HL-60 (cell line): ENCODE measurements at regions not wholly inside any gene's neighbourhood (a gene's known extent, or its start where the extent isn't known, plus 50 kb on each side); places are given as distances from the start of the nearest gene placed in this dataset.

Experiments
- DNase-seq, 2 experiments: peaks; one replicate each; pipeline ENCODE4 v3.0.0-alpha.2; 2010 to 2020; ENCODE audit warnings: low read depth in 1 of 2, low spot score in 1 of 2
- H3K27ac ChIP-seq: fragments of 250-450 bp; sonication (Bioruptor Pico); replicated peaks from 2 replicates; pipeline ENCODE4 v1.5.1; 2020; ENCODE audit warnings: mild to moderate bottlenecking, moderate library complexity
- H3K27me3 ChIP-seq: fragments of 250-450 bp; sonication (Bioruptor Pico); 2 replicates; pipeline ENCODE4 v1.5.1; 2021; ENCODE audit warnings: mild to moderate bottlenecking, moderate library complexity; ENCODE audit not compliant: insufficient read depth, poor library complexity, severe bottlenecking
- H3K4me3 ChIP-seq: replicated peaks from 2 replicates; pipeline ENCODE4 v1.5.1; 2011; ENCODE audit warnings: mild to moderate bottlenecking, control low read depth, low read length; ENCODE audit not compliant: insufficient read depth
- GABPA ChIP-seq: IDR thresholded peaks from 2 replicates; pipeline ENCODE4 v1.6.1; 2012; ENCODE audit warnings: low read depth
- POLR2AphosphoS5 ChIP-seq: IDR thresholded peaks from 2 replicates; pipeline ENCODE4 v1.6.1; 2012; ENCODE audit warnings: low read depth
- SPI1 ChIP-seq: IDR thresholded peaks from 2 replicates; pipeline ENCODE4 v1.6.1; 2012; ENCODE audit warnings: low read depth, mild to moderate bottlenecking, borderline replicate concordance
- TF ChIP-seq, protein P1 (sequence below): IDR thresholded peaks from one replicate; pipeline ENCODE4 v1.5.1; 2011; ENCODE audit warnings: low read length, control low read depth, inconsistent platforms; ENCODE audit not compliant: insufficient read depth
- TF ChIP-seq, protein P2 (sequence below): IDR thresholded peaks from 2 replicates; pipeline ENCODE4 v1.6.1; 2012; ENCODE audit warnings: low read depth; ENCODE audit not compliant: insufficient replicate concordance

- DNase-seq, result no peak
- Histone ChIP-seq H3K27ac (no peak overlapping the region), H3K27me3 (peaks cover 3% of the 10 kb centered on the region), H3K4me3 (no peak overlapping the region)
- no peak for TF ChIP-seq GABPA
- no peak for TF ChIP-seq POLR2AphosphoS5
- TF ChIP-seq, protein P1, sequence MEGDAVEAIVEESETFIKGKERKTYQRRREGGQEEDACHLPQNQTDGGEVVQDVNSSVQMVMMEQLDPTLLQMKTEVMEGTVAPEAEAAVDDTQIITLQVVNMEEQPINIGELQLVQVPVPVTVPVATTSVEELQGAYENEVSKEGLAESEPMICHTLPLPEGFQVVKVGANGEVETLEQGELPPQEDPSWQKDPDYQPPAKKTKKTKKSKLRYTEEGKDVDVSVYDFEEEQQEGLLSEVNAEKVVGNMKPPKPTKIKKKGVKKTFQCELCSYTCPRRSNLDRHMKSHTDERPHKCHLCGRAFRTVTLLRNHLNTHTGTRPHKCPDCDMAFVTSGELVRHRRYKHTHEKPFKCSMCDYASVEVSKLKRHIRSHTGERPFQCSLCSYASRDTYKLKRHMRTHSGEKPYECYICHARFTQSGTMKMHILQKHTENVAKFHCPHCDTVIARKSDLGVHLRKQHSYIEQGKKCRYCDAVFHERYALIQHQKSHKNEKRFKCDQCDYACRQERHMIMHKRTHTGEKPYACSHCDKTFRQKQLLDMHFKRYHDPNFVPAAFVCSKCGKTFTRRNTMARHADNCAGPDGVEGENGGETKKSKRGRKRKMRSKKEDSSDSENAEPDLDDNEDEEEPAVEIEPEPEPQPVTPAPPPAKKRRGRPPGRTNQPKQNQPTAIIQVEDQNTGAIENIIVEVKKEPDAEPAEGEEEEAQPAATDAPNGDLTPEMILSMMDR, result no peak
- TF ChIP-seq SPI1, result no peak
- TF ChIP-seq, protein P2, sequence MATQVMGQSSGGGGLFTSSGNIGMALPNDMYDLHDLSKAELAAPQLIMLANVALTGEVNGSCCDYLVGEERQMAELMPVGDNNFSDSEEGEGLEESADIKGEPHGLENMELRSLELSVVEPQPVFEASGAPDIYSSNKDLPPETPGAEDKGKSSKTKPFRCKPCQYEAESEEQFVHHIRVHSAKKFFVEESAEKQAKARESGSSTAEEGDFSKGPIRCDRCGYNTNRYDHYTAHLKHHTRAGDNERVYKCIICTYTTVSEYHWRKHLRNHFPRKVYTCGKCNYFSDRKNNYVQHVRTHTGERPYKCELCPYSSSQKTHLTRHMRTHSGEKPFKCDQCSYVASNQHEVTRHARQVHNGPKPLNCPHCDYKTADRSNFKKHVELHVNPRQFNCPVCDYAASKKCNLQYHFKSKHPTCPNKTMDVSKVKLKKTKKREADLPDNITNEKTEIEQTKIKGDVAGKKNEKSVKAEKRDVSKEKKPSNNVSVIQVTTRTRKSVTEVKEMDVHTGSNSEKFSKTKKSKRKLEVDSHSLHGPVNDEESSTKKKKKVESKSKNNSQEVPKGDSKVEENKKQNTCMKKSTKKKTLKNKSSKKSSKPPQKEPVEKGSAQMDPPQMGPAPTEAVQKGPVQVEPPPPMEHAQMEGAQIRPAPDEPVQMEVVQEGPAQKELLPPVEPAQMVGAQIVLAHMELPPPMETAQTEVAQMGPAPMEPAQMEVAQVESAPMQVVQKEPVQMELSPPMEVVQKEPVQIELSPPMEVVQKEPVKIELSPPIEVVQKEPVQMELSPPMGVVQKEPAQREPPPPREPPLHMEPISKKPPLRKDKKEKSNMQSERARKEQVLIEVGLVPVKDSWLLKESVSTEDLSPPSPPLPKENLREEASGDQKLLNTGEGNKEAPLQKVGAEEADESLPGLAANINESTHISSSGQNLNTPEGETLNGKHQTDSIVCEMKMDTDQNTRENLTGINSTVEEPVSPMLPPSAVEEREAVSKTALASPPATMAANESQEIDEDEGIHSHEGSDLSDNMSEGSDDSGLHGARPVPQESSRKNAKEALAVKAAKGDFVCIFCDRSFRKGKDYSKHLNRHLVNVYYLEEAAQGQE, result no peak
Observed at GRCh38 chr14:94833633-94834032, 63.7 kb upstream of the GSC start.

DNA sequence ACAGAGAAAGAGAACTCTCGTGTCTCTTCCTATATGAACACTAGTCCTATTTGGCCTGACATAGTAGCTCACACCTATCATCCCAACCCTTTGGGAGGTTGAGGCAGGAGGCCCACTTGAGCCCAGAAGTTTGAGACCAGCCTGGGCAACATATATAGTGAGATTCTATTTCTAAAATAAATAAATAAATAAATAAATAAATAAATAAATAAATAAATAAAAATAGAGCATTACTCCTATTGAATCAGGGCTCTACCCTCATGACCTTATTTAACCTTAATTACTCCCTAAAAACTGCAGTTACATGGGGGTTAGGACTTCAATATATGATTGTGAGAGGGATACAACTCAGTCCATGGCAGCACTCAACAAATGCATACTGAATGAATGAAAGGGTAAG is 61.2 kb upstream of the GSC start:
- no peak for TF ChIP-seq POLR2AphosphoS5
- TF ChIP-seq, protein P1, result no peak
- TF ChIP-seq GABPA, result no peak
- TF ChIP-seq, protein P2, result no peak
- no peak for TF ChIP-seq SPI1
- Histone ChIP-seq H3K27me3 (peaks cover 3% of the 10 kb centered on the region), H3K4me3 (no peak overlapping the region), H3K27ac (no peak overlapping the region)
- DNase-seq, result no peak

DNA sequence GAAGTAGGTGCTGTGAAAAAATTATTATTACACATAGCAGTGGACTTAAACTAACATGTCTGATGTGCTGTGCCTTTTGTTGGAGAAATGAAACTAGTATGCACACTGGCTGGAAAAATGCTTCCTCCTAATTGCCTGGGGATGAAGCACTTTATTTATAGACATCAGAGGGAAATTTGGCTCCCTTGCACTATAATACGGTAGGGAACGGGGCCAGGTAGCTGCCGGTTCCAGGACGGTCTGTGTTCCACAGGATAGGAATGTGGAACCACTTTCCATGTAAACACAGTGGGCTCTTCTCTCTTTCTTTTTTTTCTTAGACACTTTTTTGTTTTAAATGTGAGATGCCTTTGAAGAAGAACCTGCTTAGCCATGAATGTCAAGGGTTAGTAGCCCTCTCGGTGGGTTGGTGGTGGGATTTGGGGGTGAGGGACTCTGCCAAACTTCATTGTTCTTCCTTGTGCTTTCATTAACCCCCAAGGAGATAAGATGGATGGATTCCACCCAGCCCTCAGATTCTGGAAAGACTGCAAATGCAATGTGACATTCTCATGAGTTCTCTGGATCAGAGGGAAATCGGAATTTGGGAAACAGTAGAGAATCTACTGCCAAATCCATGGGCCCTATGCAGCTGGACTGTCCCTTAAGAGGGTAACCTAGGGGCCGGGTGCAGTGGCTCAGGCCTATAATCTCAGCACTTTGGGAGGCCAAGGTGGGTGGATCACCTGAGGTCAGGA is 58.0 kb upstream of the GSC start:
- Histone ChIP-seq H3K27me3 (peaks cover 3% of the 10 kb centered on the region), H3K27ac (no peak overlapping the region), H3K4me3 (no peak overlapping the region)
- TF ChIP-seq POLR2AphosphoS5 (no peak), GABPA (no peak), SPI1 (no peak)
- TF ChIP-seq, protein P2, result no peak
- TF ChIP-seq, protein P1, result no peak
- DNase-seq, result no peak
